Activated T-cell treated with anti-CD3 and anti-CD28 coated beads for 1 hour (primary cell): ENCODE measurements at regions not wholly inside any gene's neighbourhood (a gene's known extent, or its start where the extent isn't known, plus 50 kb on each side); places are given as distances from the start of the nearest gene placed in this dataset.

Experiments
- DNase-seq: peaks from one replicate; pipeline ENCODE4 v3.0.0-alpha.2; 2020; ENCODE audit warnings: low read depth

GRCh38 chr18:70507970-70508369 lies 219.1 kb downstream of the SOCS6 start:
- DNase-seq: no peak

DNA sequence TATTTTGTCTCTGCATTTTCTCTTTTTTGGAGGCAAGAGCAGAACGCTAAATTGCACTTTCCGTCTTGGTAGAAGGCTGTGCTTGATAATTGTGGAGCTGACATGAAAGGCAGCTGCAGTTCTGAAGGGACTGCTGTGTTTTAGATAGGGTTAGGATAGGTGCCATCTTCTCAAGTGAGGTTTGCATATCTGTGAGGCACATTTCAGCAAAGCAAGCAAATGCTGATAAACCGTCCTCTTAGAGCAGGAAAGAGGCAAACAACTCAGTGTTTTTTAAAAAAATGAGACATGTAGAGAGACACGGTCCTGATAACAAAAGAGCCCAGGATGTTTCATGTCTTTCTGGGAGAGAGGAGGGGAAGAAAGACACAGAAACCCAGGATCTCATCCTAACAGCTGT lies 217.7 kb downstream of the SOCS6 start:
- DNase-seq: no peak

GRCh38 chr18:70503060-70503459 lies 214.2 kb downstream of the SOCS6 start:
- no peak for DNase-seq

DNA sequence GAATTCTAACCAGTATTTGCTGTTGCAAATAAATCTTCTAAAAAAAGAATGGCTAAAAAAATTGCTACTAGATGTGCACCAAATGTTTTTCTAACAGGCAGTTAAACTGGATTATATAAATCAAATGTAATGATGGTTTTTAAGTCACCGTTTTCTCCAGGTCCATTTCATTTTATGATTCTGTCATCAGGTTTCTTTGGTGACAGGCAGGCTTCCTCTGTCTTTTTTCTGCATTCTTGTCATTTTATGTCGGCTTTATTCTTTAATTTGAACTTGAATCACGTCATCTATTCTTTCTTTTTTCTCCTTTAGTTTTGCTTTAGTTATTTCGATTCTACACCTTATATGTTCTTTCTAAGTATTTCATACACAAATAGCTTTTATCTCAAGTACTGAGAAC lies 212.5 kb downstream of the SOCS6 start:
- DNase-seq: no peak

DNA sequence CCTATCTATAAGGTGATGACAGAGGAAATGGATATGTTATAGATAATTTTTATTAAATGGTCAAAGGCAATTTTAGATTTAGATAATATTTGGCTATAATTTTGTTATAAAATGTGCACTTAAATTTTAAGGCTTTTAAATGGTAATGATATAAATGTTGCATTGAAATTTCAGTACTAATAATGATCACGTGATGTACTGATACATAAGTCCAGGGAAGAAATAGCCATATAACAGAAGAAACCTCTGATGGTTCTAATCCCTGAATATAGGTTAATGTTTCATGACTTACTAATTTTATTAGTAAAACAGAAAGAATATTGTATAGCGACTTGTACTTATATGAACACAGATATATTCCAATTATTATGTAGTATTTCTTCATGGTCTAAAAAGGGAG lies 211.9 kb downstream of the SOCS6 start:
- no peak for DNase-seq

DNA sequence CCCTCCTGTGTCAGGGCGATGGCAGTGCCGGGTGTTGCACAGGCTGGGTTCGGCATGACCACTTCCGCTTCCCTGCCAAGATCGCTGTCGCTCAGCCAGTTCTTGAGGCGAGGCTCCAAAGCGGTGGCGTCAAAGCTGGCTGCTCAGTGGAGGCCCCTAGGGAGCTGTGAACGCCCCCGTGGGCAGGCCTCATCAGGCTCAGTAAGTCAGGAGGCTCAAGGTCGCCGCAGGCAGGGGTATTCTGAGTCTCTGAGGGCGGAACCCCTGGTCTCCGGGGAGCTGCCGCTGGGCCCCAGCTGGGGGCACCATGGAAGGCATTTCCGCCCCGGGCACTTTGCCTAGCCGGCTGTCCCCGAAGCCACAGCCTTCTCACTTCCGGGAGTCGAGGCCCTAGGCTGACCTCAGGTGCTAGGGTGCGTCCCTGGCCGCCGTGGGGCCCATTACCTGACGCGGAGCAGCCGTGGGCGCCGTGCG lies 210.4 kb downstream of the SOCS6 start:
- no peak for DNase-seq

GRCh38 chr18:70496353-70497294 lies 207.8 kb downstream of the SOCS6 start:
- DNase-seq: no peak

GRCh38 chr18:70494524-70494923 lies 205.7 kb downstream of the SOCS6 start:
- DNase-seq: no peak

DNA sequence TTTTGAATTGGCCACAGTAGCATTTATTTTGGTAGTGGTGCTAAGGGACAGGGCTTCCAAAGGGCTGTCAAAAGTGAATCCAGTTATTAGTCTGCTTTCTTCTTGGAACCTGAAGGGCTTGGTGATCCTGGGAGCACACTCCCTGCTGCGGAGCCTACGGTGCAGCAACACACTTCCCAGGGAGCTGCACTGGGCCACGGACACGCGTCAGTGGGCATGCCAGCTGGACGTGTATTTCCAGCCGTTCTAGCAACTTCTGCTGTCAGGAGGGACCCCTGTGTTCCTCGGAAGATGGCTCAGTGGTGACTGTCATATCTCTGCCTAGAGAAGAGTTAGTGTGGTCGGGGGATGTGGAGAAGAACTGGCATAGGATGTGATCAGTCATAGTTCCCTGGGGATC lies 204.6 kb downstream of the SOCS6 start:
- no peak for DNase-seq

- DNase-seq: peak; percentile 35
Observed at GRCh38 chr18:70491734-70492348, 203.0 kb downstream of the SOCS6 start.

- peak; percentile 13 for DNase-seq
Observed at GRCh38 chr18:70489986-70490933, 201.4 kb downstream of the SOCS6 start.

GRCh38 chr18:70489571-70489970 lies 200.7 kb downstream of the SOCS6 start:
- no peak for DNase-seq

DNA sequence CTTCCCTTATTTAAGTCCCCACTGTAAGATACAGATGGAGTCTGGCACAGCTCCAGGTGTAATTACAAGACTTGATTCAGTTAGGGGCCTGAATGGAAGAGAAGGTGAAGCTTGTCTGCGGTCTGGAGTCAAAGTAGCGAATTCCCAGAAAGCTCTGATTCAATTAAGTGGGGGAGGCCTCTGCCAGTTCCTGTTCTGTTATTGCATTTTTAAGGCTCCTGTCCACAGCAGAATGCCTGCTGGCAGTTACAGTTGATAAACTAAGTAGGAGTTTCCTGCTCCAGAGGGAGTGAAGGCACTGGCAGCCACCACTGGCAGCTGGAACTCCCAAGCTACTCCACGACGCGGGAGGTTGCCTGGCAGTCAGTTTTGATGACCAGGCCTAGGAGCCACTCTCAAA lies 181.1 kb downstream of the SOCS6 start:
- DNase-seq: no peak

- DNase-seq: no peak
Observed at GRCh38 chr18:70468861-70469547, 180.2 kb downstream of the SOCS6 start.

GRCh38 chr18:70464343-70465114 lies 175.7 kb downstream of the SOCS6 start:
- DNase-seq: peak; percentile 24

DNA sequence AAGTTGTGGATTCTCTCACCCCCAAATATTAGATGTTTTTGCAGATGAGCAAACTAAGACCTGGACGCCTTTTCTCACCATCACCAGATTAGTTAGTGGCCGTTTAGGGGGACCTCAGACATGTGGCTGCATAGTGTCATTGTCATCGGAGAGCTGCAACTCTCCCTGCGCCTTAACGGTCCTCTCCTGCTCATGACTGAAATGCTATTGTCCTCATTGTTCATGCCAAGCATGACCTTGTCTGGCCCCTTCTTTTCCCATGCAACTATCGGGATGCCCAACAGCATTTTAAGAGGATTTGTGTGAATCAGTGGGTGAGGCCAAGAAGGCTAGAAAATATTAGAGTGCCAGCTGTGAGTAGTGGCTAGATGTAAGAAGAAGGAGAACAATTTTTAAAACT lies 174.2 kb downstream of the SOCS6 start:
- DNase-seq: no peak

GRCh38 chr18:70462078-70462439 lies 173.2 kb downstream of the SOCS6 start:
- no peak for DNase-seq

DNA sequence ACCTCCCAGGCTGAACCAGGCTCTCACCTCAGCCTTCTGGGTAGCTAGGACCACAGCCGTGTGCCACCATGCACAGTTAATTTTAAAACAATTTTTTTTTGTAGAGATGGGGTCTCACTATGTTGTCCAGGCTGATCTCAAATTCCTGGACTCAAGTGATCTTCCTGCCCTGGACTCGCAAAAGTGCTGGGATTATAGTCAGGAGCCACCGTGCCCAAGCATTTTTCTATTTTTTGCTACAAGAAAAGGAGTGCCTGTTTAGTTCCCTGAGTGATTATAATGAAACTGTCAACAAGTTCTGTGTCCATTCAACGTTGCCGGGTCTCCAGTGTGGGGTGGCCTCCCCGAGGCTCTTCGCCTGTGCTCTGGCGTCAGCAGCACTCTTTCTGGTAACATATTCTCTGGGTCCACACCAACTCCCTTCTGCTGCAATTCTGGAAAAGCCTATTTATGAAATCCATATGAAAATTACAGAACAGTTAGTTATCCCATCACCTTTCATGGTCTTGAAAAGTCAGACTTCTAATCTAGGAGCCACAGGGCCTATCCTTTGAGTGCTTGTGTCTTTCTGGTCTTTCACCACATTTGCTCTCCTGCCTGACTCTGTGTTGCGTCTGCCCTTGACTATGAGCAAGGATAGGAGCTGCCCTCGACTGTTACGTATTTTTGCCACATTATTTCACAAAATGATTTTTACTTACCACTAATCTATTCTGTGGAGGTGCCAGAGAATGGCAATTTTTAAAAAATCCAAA lies 172.7 kb downstream of the SOCS6 start:
- DNase-seq: no peak

- no peak for DNase-seq
Observed at GRCh38 chr18:70459731-70460130, 170.9 kb downstream of the SOCS6 start.

- no peak for DNase-seq
Observed at GRCh38 chr18:70459251-70459650, 170.4 kb downstream of the SOCS6 start.
